HL-60 (cell line): ENCODE measurements at regions not wholly inside any gene's neighbourhood (a gene's known extent, or its start where the extent isn't known, plus 50 kb on each side); places are given as distances from the start of the nearest gene placed in this dataset.

ENCODE experiments used
- GABPA ChIP-seq: IDR thresholded peaks from 2 replicates; pipeline ENCODE4 v1.6.1; 2012; ENCODE audit warnings: low read depth
- POLR2AphosphoS5 ChIP-seq: IDR thresholded peaks from 2 replicates; pipeline ENCODE4 v1.6.1; 2012; ENCODE audit warnings: low read depth
- SPI1 ChIP-seq: IDR thresholded peaks from 2 replicates; pipeline ENCODE4 v1.6.1; 2012; ENCODE audit warnings: low read depth, mild to moderate bottlenecking, borderline replicate concordance
- TF ChIP-seq, protein P1 (sequence below): IDR thresholded peaks from one replicate; pipeline ENCODE4 v1.5.1; 2011; ENCODE audit warnings: low read length, control low read depth, inconsistent platforms; ENCODE audit not compliant: insufficient read depth
- TF ChIP-seq, protein P2 (sequence below): IDR thresholded peaks from 2 replicates; pipeline ENCODE4 v1.6.1; 2012; ENCODE audit warnings: low read depth; ENCODE audit not compliant: insufficient replicate concordance

DNA sequence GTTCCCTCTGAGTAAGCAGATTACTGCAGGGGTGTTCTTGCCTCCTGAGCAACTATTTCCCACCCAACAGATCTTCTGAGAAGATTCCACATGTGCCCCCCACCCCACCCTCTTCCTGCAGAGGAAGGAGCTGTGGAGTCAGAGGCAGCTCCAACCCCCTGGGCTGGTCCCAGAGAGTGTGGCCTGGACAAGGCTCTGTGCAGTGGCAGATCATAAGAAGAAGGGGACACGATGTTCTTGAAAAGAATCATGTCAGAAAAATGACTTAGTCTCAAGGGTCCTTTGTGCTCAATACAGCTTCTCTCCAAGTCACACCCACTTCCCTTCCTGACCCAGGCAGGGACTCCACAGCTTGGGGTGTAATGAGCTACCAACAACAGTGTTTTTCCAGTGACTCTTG lies 95.2 kb downstream of the SYF2 start:
- TF ChIP-seq, protein P1, sequence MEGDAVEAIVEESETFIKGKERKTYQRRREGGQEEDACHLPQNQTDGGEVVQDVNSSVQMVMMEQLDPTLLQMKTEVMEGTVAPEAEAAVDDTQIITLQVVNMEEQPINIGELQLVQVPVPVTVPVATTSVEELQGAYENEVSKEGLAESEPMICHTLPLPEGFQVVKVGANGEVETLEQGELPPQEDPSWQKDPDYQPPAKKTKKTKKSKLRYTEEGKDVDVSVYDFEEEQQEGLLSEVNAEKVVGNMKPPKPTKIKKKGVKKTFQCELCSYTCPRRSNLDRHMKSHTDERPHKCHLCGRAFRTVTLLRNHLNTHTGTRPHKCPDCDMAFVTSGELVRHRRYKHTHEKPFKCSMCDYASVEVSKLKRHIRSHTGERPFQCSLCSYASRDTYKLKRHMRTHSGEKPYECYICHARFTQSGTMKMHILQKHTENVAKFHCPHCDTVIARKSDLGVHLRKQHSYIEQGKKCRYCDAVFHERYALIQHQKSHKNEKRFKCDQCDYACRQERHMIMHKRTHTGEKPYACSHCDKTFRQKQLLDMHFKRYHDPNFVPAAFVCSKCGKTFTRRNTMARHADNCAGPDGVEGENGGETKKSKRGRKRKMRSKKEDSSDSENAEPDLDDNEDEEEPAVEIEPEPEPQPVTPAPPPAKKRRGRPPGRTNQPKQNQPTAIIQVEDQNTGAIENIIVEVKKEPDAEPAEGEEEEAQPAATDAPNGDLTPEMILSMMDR = no peak
- TF ChIP-seq, protein P2, sequence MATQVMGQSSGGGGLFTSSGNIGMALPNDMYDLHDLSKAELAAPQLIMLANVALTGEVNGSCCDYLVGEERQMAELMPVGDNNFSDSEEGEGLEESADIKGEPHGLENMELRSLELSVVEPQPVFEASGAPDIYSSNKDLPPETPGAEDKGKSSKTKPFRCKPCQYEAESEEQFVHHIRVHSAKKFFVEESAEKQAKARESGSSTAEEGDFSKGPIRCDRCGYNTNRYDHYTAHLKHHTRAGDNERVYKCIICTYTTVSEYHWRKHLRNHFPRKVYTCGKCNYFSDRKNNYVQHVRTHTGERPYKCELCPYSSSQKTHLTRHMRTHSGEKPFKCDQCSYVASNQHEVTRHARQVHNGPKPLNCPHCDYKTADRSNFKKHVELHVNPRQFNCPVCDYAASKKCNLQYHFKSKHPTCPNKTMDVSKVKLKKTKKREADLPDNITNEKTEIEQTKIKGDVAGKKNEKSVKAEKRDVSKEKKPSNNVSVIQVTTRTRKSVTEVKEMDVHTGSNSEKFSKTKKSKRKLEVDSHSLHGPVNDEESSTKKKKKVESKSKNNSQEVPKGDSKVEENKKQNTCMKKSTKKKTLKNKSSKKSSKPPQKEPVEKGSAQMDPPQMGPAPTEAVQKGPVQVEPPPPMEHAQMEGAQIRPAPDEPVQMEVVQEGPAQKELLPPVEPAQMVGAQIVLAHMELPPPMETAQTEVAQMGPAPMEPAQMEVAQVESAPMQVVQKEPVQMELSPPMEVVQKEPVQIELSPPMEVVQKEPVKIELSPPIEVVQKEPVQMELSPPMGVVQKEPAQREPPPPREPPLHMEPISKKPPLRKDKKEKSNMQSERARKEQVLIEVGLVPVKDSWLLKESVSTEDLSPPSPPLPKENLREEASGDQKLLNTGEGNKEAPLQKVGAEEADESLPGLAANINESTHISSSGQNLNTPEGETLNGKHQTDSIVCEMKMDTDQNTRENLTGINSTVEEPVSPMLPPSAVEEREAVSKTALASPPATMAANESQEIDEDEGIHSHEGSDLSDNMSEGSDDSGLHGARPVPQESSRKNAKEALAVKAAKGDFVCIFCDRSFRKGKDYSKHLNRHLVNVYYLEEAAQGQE = no peak
- TF ChIP-seq SPI1 (peak; percentile 59; the same call in 1 of the 2 replicates), POLR2AphosphoS5 (no peak), GABPA (no peak)
